DND-41 (cell line): ENCODE measurements at regions not wholly inside any gene's neighbourhood (a gene's known extent, or its start where the extent isn't known, plus 50 kb on each side); places are given as distances from the start of the nearest gene placed in this dataset.

ENCODE experiments used
- ATAC-seq: fragments of 200-7000 bp; cut with Tn5 transposase; 3 replicates; pipeline ENCODE4 v1.9.1; 2021; ENCODE audit warnings: low read depth; ENCODE audit not compliant: insufficient read depth
- DNase-seq: peaks from one replicate; pipeline ENCODE4 v3.0.0-alpha.2; 2020
- H2AFZ ChIP-seq: 2 replicates; pipeline ENCODE4 v1.6.0; 2012; ENCODE audit warnings: low read depth, low read length
- H3K27ac ChIP-seq: 2 replicates; pipeline ENCODE4 v1.5.1; 2012; ENCODE audit warnings: low read length, inconsistent platforms
- H3K27me3 ChIP-seq: fragments of 200-600 bp; sonication (generic); 2 replicates; pipeline ENCODE4 v1.6.0; 2012; ENCODE audit warnings: low read length, mild to moderate bottlenecking, inconsistent platforms; ENCODE audit not compliant: insufficient read depth, poor library complexity
- H3K36me3 ChIP-seq: 2 replicates; pipeline ENCODE4 v1.5.1; 2012; ENCODE audit warnings: low read length, inconsistent platforms; ENCODE audit not compliant: insufficient read depth
- H3K4me1 ChIP-seq: 2 replicates; pipeline ENCODE4 v1.5.1; 2012; ENCODE audit warnings: mild to moderate bottlenecking, low read length; ENCODE audit not compliant: insufficient read depth
- H3K4me2 ChIP-seq: 2 replicates; pipeline ENCODE4 v1.6.0; 2012; ENCODE audit warnings: mild to moderate bottlenecking, moderate library complexity, low read length, inconsistent platforms; ENCODE audit not compliant: insufficient read depth
- H3K4me3 ChIP-seq, 2 experiments: fragments of 200-600 bp in 1 of 2; shearing (Covaris generic) in 1 of 2; 2 replicates each; pipeline ENCODE4 v1.5.1; 2012 to 2016; ENCODE audit warnings: inconsistent platforms in 2 of 2, low read length in 2 of 2, mild to moderate bottlenecking in 2 of 2, low read depth in 1 of 2, moderate library complexity in 1 of 2
- H3K79me2 ChIP-seq: 2 replicates; pipeline ENCODE4 v1.6.0; 2012; ENCODE audit warnings: low read length, inconsistent platforms; ENCODE audit not compliant: insufficient read depth
- H3K9ac ChIP-seq: 2 replicates; pipeline ENCODE4 v1.6.0; 2012; ENCODE audit warnings: low read depth, mild to moderate bottlenecking, inconsistent platforms, low read length, moderate library complexity
- H3K9me3 ChIP-seq: 2 replicates; pipeline ENCODE4 v1.5.1; 2012; ENCODE audit warnings: low read length, moderate library complexity, mild to moderate bottlenecking, inconsistent platforms; ENCODE audit not compliant: insufficient read depth, severe bottlenecking
- H4K20me1 ChIP-seq: 2 replicates; pipeline ENCODE4 v1.6.0; 2012; ENCODE audit warnings: low read length; ENCODE audit not compliant: insufficient read depth
- EZH2 ChIP-seq: IDR thresholded peaks from 3 replicates; pipeline ENCODE4 v1.6.1; 2012; ENCODE audit warnings: borderline replicate concordance, low read depth, mild to moderate bottlenecking, moderate library complexity, low read length, inconsistent platforms; ENCODE audit not compliant: severe bottlenecking
- TF ChIP-seq, protein P1 (sequence below): IDR thresholded peaks from 2 replicates; pipeline ENCODE4 v1.5.1; 2012; ENCODE audit warnings: borderline replicate concordance, low read length, moderate library complexity, mild to moderate bottlenecking; ENCODE audit not compliant: poor library complexity, severe bottlenecking; ENCODE audit errors: extremely low read depth

DNA sequence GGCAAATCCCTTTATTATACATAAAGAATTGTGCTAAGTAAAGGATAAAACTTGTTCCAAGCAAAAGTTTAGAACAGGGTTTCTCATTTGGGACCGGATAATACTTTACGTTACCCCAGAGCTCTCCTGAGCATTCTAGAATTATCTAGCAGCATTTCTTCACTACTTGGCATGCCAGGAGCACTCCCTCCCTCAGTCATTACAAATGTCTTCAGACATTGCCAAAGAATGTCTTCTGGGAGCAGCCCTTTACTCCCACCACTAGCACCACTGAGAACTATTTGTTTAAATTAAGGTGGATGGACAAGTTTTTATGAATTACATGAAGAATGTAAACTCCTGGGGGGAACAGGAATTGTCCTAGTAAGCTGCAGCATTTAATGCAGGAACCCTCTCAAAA, 516.4 kb downstream of the GBE1 start:
- Histone ChIP-seq H3K4me2 (no peak overlapping the region), H3K27me3 (no peaks in the 10 kb centered on the region), H2AFZ (no peak overlapping the region), H3K36me3 (no peaks in the 10 kb centered on the region), H3K4me1 (no peaks in the 10 kb centered on the region), H3K27ac (no peak overlapping the region), H3K4me3 (no peak overlapping the region), H3K9ac (no peak overlapping the region), H3K79me2 (no peaks in the 10 kb centered on the region), H3K9me3 (no peaks in the 10 kb centered on the region), H4K20me1 (no peaks in the 10 kb centered on the region)
- DNase-seq (no peak), ATAC-seq (no peak)
- TF ChIP-seq EZH2, result no peak
- TF ChIP-seq, protein P1, sequence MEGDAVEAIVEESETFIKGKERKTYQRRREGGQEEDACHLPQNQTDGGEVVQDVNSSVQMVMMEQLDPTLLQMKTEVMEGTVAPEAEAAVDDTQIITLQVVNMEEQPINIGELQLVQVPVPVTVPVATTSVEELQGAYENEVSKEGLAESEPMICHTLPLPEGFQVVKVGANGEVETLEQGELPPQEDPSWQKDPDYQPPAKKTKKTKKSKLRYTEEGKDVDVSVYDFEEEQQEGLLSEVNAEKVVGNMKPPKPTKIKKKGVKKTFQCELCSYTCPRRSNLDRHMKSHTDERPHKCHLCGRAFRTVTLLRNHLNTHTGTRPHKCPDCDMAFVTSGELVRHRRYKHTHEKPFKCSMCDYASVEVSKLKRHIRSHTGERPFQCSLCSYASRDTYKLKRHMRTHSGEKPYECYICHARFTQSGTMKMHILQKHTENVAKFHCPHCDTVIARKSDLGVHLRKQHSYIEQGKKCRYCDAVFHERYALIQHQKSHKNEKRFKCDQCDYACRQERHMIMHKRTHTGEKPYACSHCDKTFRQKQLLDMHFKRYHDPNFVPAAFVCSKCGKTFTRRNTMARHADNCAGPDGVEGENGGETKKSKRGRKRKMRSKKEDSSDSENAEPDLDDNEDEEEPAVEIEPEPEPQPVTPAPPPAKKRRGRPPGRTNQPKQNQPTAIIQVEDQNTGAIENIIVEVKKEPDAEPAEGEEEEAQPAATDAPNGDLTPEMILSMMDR, result no peak

DNA sequence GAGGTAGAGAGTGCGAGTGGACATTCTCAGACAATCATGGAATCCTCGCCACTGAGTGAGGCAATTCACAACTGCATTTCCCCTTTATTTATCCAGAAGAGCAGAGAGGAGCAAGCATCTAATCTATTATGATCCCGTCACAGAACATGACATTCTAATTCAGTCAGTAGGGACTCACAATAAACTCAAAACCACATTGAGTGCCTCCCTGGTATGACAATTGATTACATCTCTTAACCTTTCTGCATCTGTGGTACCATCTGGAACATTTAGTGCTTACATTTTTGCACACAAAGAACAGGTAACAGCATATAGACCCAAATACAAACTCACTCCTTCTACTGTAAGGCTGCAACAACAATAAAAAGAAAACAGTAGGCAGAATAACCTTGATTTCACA, 517.2 kb downstream of the GBE1 start:
- DNase-seq, result no peak
- H2AFZ ChIP-seq, result no peak overlapping the region
- no peaks in the 10 kb centered on the region for H4K20me1 ChIP-seq
- H3K36me3 ChIP-seq, result no peaks in the 10 kb centered on the region
- no peaks in the 10 kb centered on the region for H3K4me1 ChIP-seq
- no peak overlapping the region for H3K4me3 ChIP-seq
- no peaks in the 10 kb centered on the region for H3K9me3 ChIP-seq
- TF ChIP-seq, protein P1, result no peak
- TF ChIP-seq EZH2, result no peak
- no peak overlapping the region for H3K9ac ChIP-seq
- no peaks in the 10 kb centered on the region for H3K27me3 ChIP-seq
- no peak overlapping the region for H3K4me2 ChIP-seq
- no peak for ATAC-seq
- H3K79me2 ChIP-seq, result no peaks in the 10 kb centered on the region
- H3K27ac ChIP-seq, result no peak overlapping the region

DNA sequence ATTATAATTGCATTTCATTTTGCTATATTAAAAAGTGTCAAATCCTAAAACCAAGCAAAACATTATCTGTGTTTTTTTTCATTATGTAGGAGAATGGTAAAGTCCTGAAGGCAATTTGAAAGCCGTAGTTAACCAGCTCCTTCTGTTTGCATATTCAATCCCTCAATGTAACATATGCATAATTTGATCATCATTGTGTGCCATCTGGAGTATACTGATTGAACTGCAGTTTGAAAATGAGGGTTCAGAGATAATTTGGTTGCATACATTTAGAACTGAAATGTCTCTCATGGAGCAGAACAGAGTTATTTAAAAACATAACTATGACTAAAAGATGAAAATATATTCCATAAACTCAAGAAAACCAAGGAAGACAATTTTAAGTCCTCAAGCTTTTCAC, 518.6 kb downstream of the GBE1 start:
- Histone ChIP-seq H3K4me3 (no peak overlapping the region), H3K79me2 (no peaks in the 10 kb centered on the region), H3K27ac (no peak overlapping the region), H2AFZ (no peak overlapping the region), H4K20me1 (no peaks in the 10 kb centered on the region), H3K27me3 (no peaks in the 10 kb centered on the region), H3K9ac (no peak overlapping the region), H3K4me1 (no peaks in the 10 kb centered on the region), H3K9me3 (no peaks in the 10 kb centered on the region), H3K4me2 (no peak overlapping the region), H3K36me3 (no peaks in the 10 kb centered on the region)
- TF ChIP-seq, protein P1, result peak; percentile 56
- no peak for TF ChIP-seq EZH2
- no peak for ATAC-seq
- no peak for DNase-seq

DNA sequence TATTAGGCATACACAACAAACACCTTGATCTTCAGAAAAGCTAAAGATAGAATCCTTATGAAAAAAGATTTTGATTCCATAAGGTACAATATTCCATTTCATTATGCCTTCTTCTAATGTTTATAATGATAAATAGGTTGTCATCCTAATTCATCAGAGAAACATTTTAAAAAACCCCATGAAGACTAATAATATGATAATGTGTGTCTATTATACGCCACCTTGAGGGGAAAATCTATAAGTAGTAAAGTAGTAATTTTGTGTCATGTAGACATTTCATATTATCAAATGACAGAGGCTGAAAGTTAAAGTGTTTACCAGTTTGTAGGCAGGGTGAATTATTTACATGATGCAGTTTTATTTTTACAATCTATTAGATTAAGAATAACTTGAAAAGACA, 524.3 kb downstream of the GBE1 start:
- no peak for TF ChIP-seq EZH2
- TF ChIP-seq, protein P1, result no peak
- no peak for DNase-seq
- H3K9ac ChIP-seq, result no peak overlapping the region
- H2AFZ ChIP-seq, result no peak overlapping the region
- H3K79me2 ChIP-seq, result no peaks in the 10 kb centered on the region
- H3K9me3 ChIP-seq, result no peaks in the 10 kb centered on the region
- no peaks in the 10 kb centered on the region for H3K4me1 ChIP-seq
- no peak for ATAC-seq
- H3K27ac ChIP-seq, result no peak overlapping the region
- H3K36me3 ChIP-seq, result no peaks in the 10 kb centered on the region
- no peaks in the 10 kb centered on the region for H4K20me1 ChIP-seq
- no peak overlapping the region for H3K4me3 ChIP-seq
- H3K4me2 ChIP-seq, result no peak overlapping the region
- H3K27me3 ChIP-seq, result no peaks in the 10 kb centered on the region
